ENCODE measurements at regions not wholly inside any gene's neighbourhood (a gene's known extent, or its start where the extent isn't known, plus 50 kb on each side); places are given as distances from the start of the nearest gene placed in this dataset.

- H3K9me3 Mint-ChIP-seq: no peaks in the 10 kb centered on the region
- H3K4me3 Mint-ChIP-seq: peak overlapping the region in 4 of 10 donors; percentile 63 to 80 (median 70)
- peaks cover 36 to 97% (median 59%) of the 10 kb centered on the region in 4 donors for H3K4me1 Mint-ChIP-seq
- H3K27me3 Mint-ChIP-seq: no peaks in the 10 kb centered on the region
- no peaks in the 10 kb centered on the region for H3K36me3 Mint-ChIP-seq
- DNase-seq: no peak
- POLR2A ChIA-PET: interaction anchor here (1.2 to 10.6 kb wide), 7 partner anchors 11 to 97 kb away, joined by 3 to 137 read pairs (median 8); partner anchors contain the start of gene RUNX3
- ATAC-seq: no peak
- H3K27ac Mint-ChIP-seq: peak overlapping the region in 8 of 10 donors; percentile 20 to 96 (median 64)
Measured at GRCh38 chr1:25027822-25028586, 97.9 kb upstream of the RUNX3 start.

GRCh38 chr1:25026730-25027450, 96.8 kb upstream of the RUNX3 start:
- DNase-seq (no peak), ATAC-seq (no peak)
- Mint-ChIP-seq H3K4me1 (peaks cover 43 to 94% (median 61%) of the 10 kb centered on the region in 4 donors), H3K36me3 (no peaks in the 10 kb centered on the region), H3K4me3 (no peak overlapping the region), H3K27ac (peak overlapping the region in 6 of 10 donors; percentile 33 to 89 (median 55)), H3K9me3 (no peaks in the 10 kb centered on the region), H3K27me3 (no peaks in the 10 kb centered on the region)
- POLR2A ChIA-PET: interaction anchor here (0.7 to 10.6 kb wide), 10 partner anchors 8 to 98 kb away, joined by 3 to 137 read pairs (median 3); partner anchors contain the start of gene RUNX3

GRCh38 chr1:25026304-25026703, 96.2 kb upstream of the RUNX3 start:
- ATAC-seq (no peak), DNase-seq (no peak)
- no peak overlapping the region for H3K4me3 Mint-ChIP-seq
- peak overlapping the region in 5 of 10 donors; percentile 10 to 89 (median 35) for H3K27ac Mint-ChIP-seq
- no peaks in the 10 kb centered on the region for H3K27me3 Mint-ChIP-seq
- no peaks in the 10 kb centered on the region for H3K36me3 Mint-ChIP-seq
- POLR2A ChIA-PET: interaction anchor here (0.5 to 10.6 kb wide), 10 partner anchors 9 to 525 kb away, joined by 3 to 137 read pairs (median 3); partner anchors contain the start of gene RUNX3
- peaks cover 40 to 94% (median 66%) of the 10 kb centered on the region in 4 donors for H3K4me1 Mint-ChIP-seq
- H3K9me3 Mint-ChIP-seq: no peaks in the 10 kb centered on the region

- peak overlapping the region in 5 of 10 donors; percentile 10 to 80 (median 41) for H3K4me3 Mint-ChIP-seq
Measured at GRCh38 chr1:25024615-25025350, 94.7 kb upstream of the RUNX3 start.

GRCh38 chr1:25023826-25024225, 93.8 kb upstream of the RUNX3 start:
- DNase-seq (no peak), ATAC-seq (no peak)
- Mint-ChIP-seq H3K36me3 (no peaks in the 10 kb centered on the region), H3K4me3 (peak overlapping the region; percentile 19 to 88 (median 52)), H3K27me3 (no peaks in the 10 kb centered on the region), H3K27ac (peak overlapping the region; percentile 95 to 99 (median 97)), H3K9me3 (no peaks in the 10 kb centered on the region), H3K4me1 (peaks cover 40 to 94% (median 82%) of the 10 kb centered on the region in 4 donors)
- POLR2A ChIA-PET: interaction anchor here (1.4 to 10.6 kb wide), 9 partner anchors 11 to 102 kb away, joined by 4 to 139 read pairs (median 13); no protein-coding TSS in a partner anchor

More at GRCh38 chr1:25024615-25025350, 94.7 kb upstream of the RUNX3 start:
- POLR2A ChIA-PET: interaction anchor here (3.1 to 10.6 kb wide), 5 partner anchors 10 to 71 kb away, joined by 10 to 139 read pairs (median 107); no protein-coding TSS in a partner anchor
- Mint-ChIP-seq H3K36me3 (no peaks in the 10 kb centered on the region), H3K27me3 (no peaks in the 10 kb centered on the region), H3K9me3 (no peaks in the 10 kb centered on the region), H3K4me1 (peaks cover 39 to 94% (median 77%) of the 10 kb centered on the region in 4 donors), H3K27ac (peak overlapping the region; percentile 79 to 99 (median 96))
- DNase-seq: no peak
- ATAC-seq: no peak

- peaks cover 39 to 94% (median 86%) of the 10 kb centered on the region in 4 donors for H3K4me1 Mint-ChIP-seq
- H3K36me3 Mint-ChIP-seq: no peaks in the 10 kb centered on the region
- no peak for DNase-seq
- H3K27me3 Mint-ChIP-seq: no peaks in the 10 kb centered on the region
- H3K4me3 Mint-ChIP-seq: peak overlapping the region; percentile 64 to 88 (median 80)
- no peaks in the 10 kb centered on the region for H3K9me3 Mint-ChIP-seq
- no peak for ATAC-seq
- peak overlapping the region; percentile 95 to 99 (median 97) for H3K27ac Mint-ChIP-seq
- POLR2A ChIA-PET: interaction anchor here (0.6 to 10.6 kb wide), 22 partner anchors 12 to 112 kb away, joined by 3 to 139 read pairs (median 8); partner anchors contain the start of gene RUNX3
Measured at GRCh38 chr1:25023190-25023578, 93.1 kb upstream of the RUNX3 start.

GRCh38 chr1:25022361-25023189, 92.5 kb upstream of the RUNX3 start:
- H3K9me3 Mint-ChIP-seq: no peaks in the 10 kb centered on the region
- peaks cover 41 to 93% (median 88%) of the 10 kb centered on the region in 4 donors for H3K4me1 Mint-ChIP-seq
- H3K4me3 Mint-ChIP-seq: peak overlapping the region; percentile 64 to 88 (median 80)
- no peaks in the 10 kb centered on the region for H3K27me3 Mint-ChIP-seq
- H3K36me3 Mint-ChIP-seq: no peaks in the 10 kb centered on the region
- DNase-seq (peak; percentile 86 to 99 (median 96)), ATAC-seq (peak; percentile 79 to 90)
- POLR2A ChIA-PET: interaction anchor here (0.6 to 10.6 kb wide), 25 partner anchors 9 to 112 kb away, joined by 3 to 139 read pairs (median 7); partner anchors contain the start of gene RUNX3
- peak overlapping the region; percentile 95 to 99 (median 97) for H3K27ac Mint-ChIP-seq

GRCh38 chr1:25021591-25022215, 91.6 kb upstream of the RUNX3 start:
- POLR2A ChIA-PET: interaction anchor here (1.0 to 10.6 kb wide), 22 partner anchors 8 to 111 kb away, joined by 4 to 139 read pairs (median 9); partner anchors contain the start of gene RUNX3
- Mint-ChIP-seq H3K9me3 (no peaks in the 10 kb centered on the region), H3K36me3 (no peaks in the 10 kb centered on the region), H3K4me3 (peak overlapping the region in 6 of 10 donors; percentile 19 to 80 (median 38)), H3K4me1 (peaks cover 46 to 89% (median 86%) of the 10 kb centered on the region in 4 donors), H3K27ac (peak overlapping the region; percentile 92 to 99 (median 96)), H3K27me3 (no peaks in the 10 kb centered on the region)
- DNase-seq (no peak), ATAC-seq (no peak)

- Mint-ChIP-seq H3K4me3 (peak overlapping the region in 7 of 10 donors; percentile 30 to 65 (median 51)), H3K9me3 (no peaks in the 10 kb centered on the region), H3K4me1 (peaks cover 45 to 87% (median 82%) of the 10 kb centered on the region in 4 donors), H3K36me3 (no peaks in the 10 kb centered on the region), H3K27me3 (no peaks in the 10 kb centered on the region), H3K27ac (peak overlapping the region; percentile 92 to 99 (median 96))
- ATAC-seq: no peak
- POLR2A ChIA-PET: interaction anchor here (0.9 to 10.6 kb wide), 7 partner anchors 11 to 95 kb away, joined by 3 to 139 read pairs (median 50); partner anchors contain the start of gene RUNX3
- no peak for DNase-seq
Measured at GRCh38 chr1:25020851-25021590, 90.9 kb upstream of the RUNX3 start.

- Mint-ChIP-seq H3K4me1 (peaks cover 46 to 83% (median 78%) of the 10 kb centered on the region in 4 donors), H3K4me3 (peak overlapping the region in 8 of 10 donors; percentile 7 to 65 (median 49)), H3K36me3 (no peaks in the 10 kb centered on the region), H3K9me3 (no peaks in the 10 kb centered on the region), H3K27ac (peak overlapping the region; percentile 92 to 99 (median 96)), H3K27me3 (no peaks in the 10 kb centered on the region)
- ATAC-seq (no peak), DNase-seq (no peak)
- POLR2A ChIA-PET: interaction anchor here (0.9 to 10.6 kb wide), 7 partner anchors 10 to 94 kb away, joined by 3 to 139 read pairs (median 50); partner anchors contain the start of gene RUNX3
Measured at GRCh38 chr1:25020173-25020845, 90.2 kb upstream of the RUNX3 start.
